OCI-LY1 (cell line): ENCODE measurements at regions not wholly inside any gene's neighbourhood (a gene's known extent, or its start where the extent isn't known, plus 50 kb on each side); places are given as distances from the start of the nearest gene placed in this dataset.

Experiments used
- EZH2 ChIP-seq: fragments of 200-600 bp; sonication (generic), shearing (Covaris generic); IDR thresholded peaks from 2 replicates; pipeline ENCODE4 v1.8.0; 2017; ENCODE audit warnings: borderline replicate concordance, mixed run types, mild to moderate bottlenecking, antibody characterized with exemption, low read length, moderate library complexity, mixed read lengths
- TF ChIP-seq, protein P1 (sequence below): fragments of 200-600 bp; sonication (generic), shearing (Covaris generic); IDR thresholded peaks from 2 replicates; pipeline ENCODE4 v1.5.1; 2017; ENCODE audit warnings: mild to moderate bottlenecking, antibody characterized with exemption, low read length, moderate library complexity, mixed read lengths

DNA sequence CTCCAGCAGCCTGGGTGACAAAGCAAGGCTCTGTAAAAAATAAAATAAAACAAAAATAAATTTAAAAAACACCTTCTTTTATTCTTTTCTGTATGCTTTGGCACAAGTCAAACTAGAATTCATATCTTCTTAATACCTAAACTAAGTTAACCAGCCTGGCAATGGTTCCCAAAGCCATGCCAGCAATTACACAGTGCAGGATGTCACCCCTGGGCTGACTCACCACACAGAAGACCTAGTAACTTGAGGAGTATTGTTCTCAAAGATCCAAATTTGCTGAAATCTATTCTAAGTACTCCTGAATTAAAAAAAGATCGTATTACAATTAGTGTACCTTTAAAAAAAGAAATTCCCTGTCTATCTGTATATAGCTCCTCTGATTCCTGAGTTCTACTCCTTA, 162.7 kb upstream of the SGK1 start:
- TF ChIP-seq, protein P1, sequence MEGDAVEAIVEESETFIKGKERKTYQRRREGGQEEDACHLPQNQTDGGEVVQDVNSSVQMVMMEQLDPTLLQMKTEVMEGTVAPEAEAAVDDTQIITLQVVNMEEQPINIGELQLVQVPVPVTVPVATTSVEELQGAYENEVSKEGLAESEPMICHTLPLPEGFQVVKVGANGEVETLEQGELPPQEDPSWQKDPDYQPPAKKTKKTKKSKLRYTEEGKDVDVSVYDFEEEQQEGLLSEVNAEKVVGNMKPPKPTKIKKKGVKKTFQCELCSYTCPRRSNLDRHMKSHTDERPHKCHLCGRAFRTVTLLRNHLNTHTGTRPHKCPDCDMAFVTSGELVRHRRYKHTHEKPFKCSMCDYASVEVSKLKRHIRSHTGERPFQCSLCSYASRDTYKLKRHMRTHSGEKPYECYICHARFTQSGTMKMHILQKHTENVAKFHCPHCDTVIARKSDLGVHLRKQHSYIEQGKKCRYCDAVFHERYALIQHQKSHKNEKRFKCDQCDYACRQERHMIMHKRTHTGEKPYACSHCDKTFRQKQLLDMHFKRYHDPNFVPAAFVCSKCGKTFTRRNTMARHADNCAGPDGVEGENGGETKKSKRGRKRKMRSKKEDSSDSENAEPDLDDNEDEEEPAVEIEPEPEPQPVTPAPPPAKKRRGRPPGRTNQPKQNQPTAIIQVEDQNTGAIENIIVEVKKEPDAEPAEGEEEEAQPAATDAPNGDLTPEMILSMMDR = no peak
- TF ChIP-seq EZH2 = no peak
